Neural cell (in vitro differentiated cells): ENCODE measurements at regions not wholly inside any gene's neighbourhood (a gene's known extent, or its start where the extent isn't known, plus 50 kb on each side); places are given as distances from the start of the nearest gene placed in this dataset.

Experiments used
- CTCF ChIP-seq: fragments of 450-650 bp; IDR thresholded peaks from 2 replicates; pipeline ENCODE4 v1.5.1; 2014; ENCODE audit warnings: antibody characterized with exemption, mild to moderate bottlenecking, moderate library complexity; ENCODE audit not compliant: poor library complexity, severe bottlenecking
- EZH2 ChIP-seq: fragments of 200-600, 300-800 bp; shearing (Covaris generic), sonication (generic); IDR thresholded peaks from 2 replicates; pipeline ENCODE4 v1.6.1; 2014; ENCODE audit warnings: antibody characterized with exemption, low read length, borderline replicate concordance, mild to moderate bottlenecking; ENCODE audit not compliant: insufficient read depth, poor library complexity, severe bottlenecking
- REST ChIP-seq: IDR thresholded peaks from 2 replicates; pipeline ENCODE4 v1.6.1; 2012; ENCODE audit warnings: borderline replicate concordance
- SMC3 ChIP-seq: fragments of 450-650 bp; conservative IDR thresholded peaks from 2 replicates; pipeline ENCODE4 v1.6.1; 2014; ENCODE audit warnings: antibody characterized with exemption, mild to moderate bottlenecking, moderate library complexity; ENCODE audit not compliant: poor library complexity

GRCh38 chr1:218699421-218699820, 354.3 kb downstream of the TGFB2 start:
- no peak for TF ChIP-seq CTCF
- TF ChIP-seq REST = no peak
- no peak for TF ChIP-seq SMC3
- TF ChIP-seq EZH2 = no peak
